MM.1S (cell line): ENCODE measurements at regions not wholly inside any gene's neighbourhood (a gene's known extent, or its start where the extent isn't known, plus 50 kb on each side); places are given as distances from the start of the nearest gene placed in this dataset.

Experiments
- CTCF ChIP-seq: fragments of 300-600 bp; sonication (generic); IDR thresholded peaks from 2 replicates; pipeline ENCODE4 v1.5.1; 2016; ENCODE audit warnings: antibody characterized with exemption, low read length, mixed read lengths
- EZH2 ChIP-seq: fragments of 300-600 bp; sonication (generic); optimal IDR thresholded peaks from 2 replicates; pipeline ENCODE3; 2017; ENCODE audit warnings: low read depth, mild to moderate bottlenecking, antibody characterized with exemption, low read length, mixed read lengths

- TF ChIP-seq CTCF (no peak), EZH2 (no peak)
Observed at GRCh38 chr6:23021487-23021886, 452.1 kb downstream of the HDGFL1 start.
